ENCODE measurements at regions not wholly inside any gene's neighbourhood (a gene's known extent, or its start where the extent isn't known, plus 50 kb on each side); places are given as distances from the start of the nearest gene placed in this dataset.
A peak's percentile ranks its signal among the peaks of the same experiment; 100 is the strongest.

DNA sequence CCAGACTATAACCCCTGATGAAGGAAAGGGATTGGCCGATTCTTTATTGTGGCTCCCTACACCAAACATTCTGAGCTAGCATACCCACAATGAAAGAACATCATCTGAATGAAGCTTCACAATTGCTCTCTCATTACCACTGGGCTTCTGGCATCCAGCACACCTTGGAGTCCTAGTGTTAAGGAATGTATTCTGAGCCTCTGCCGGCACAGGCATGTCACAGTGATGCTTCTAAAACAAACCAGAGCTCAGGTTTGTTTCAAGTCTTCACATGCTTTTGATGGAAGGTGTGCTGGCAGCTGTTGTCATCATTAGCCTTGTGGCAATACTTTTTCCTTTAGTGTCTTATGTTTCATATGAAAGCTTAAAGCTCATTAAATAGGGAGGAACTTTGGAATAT lies 76.3 kb upstream of the RBBP8 start:
- no peaks in the 10 kb centered on the region for H3K9me3 ChIP-seq
- H3K27ac ChIP-seq, result no peak overlapping the region
- H3K27me3 ChIP-seq, result no peaks in the 10 kb centered on the region
- DNase-seq, result no peak
- H3K4me1 ChIP-seq, result no peaks in the 10 kb centered on the region
- intact Hi-C loops (cut with DNase I), result no loop called here
- ATAC-seq, result no peak
- TF ChIP-seq CTCF (IDR thresholded peaks at IDR 0.05), result no peak
- H3K36me3 ChIP-seq, result no peaks in the 10 kb centered on the region
- H3K4me3 ChIP-seq, result no peak overlapping the region

- H3K4me3 ChIP-seq, result no peak overlapping the region
- H3K4me1 ChIP-seq, result no peaks in the 10 kb centered on the region
- H3K36me3 ChIP-seq, result no peaks in the 10 kb centered on the region
- intact Hi-C loops (cut with DNase I), result no loop called here
- H3K27ac ChIP-seq, result no peak overlapping the region
- no peak for TF ChIP-seq CTCF (IDR thresholded peaks at IDR 0.05)
- no peak for ATAC-seq
- no peak for DNase-seq
- H3K27me3 ChIP-seq, result no peaks in the 10 kb centered on the region
- no peaks in the 10 kb centered on the region for H3K9me3 ChIP-seq
Observed at GRCh38 chr18:22858121-22858520, 75.0 kb upstream of the RBBP8 start.

DNA sequence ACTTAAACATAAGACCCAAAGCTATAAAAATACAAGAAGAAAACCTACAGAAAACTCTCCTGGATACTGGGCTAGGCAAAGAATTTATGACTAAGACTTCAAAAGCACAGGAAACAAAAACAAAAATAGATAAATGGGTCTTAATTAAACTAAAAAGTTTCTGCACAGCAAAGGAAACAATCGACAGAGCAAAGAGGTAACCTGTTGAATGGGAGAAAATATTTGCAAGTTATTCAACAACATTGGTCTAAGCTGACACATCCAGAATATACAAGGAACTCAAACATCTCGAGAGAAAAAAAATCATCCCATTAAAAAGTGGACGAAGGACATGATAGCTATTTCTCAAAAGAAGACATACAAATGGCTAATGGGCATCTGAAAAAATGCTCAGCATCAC lies 72.3 kb upstream of the RBBP8 start:
- H3K27me3 ChIP-seq, result no peaks in the 10 kb centered on the region
- ATAC-seq, result no peak
- no peak overlapping the region for H3K4me3 ChIP-seq
- no peak overlapping the region for H3K27ac ChIP-seq
- H3K9me3 ChIP-seq, result no peaks in the 10 kb centered on the region
- TF ChIP-seq CTCF (IDR thresholded peaks at IDR 0.05), result no peak
- H3K4me1 ChIP-seq, result no peaks in the 10 kb centered on the region
- intact Hi-C loops (cut with DNase I), result no loop called here
- DNase-seq, result no peak
- H3K36me3 ChIP-seq, result no peaks in the 10 kb centered on the region

DNA sequence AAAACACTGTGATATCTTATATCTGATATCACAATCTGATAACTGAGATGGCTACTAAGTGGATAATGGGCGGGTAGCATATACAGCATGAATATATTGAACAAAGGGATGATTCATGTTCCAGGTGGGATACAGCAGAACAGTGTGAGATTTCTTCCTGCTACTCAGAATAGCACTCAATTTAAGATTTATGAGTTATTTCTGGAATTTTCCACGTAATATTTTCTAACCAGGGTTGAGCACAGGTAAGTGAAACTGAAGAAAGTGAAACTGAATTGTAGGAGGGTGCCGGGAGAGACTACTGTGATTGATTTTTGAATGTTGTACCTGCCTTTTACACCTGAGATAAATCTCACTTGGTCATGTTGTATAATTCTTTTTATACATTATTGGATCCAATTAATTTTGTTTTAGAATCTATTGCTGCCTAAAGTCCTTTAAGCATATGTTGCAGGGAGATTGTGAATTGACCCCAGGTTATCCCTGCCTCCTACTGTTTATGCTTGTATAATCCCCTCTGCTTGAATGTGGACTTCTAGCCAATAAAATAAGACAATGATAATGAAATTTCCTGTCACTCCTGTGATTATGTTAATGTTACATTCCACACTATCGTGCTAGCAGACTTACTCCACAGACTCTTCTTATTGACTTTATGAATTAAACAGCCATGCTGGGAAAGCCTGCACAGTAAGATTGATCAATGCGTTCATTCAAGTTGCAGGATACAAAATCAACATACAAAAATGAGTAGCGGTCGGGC lies 67.6 kb upstream of the RBBP8 start:
- peak overlapping the region; percentile 21 for H3K4me3 ChIP-seq
- ATAC-seq, result no peak
- TF ChIP-seq CTCF (IDR thresholded peaks at IDR 0.05), result no peak
- intact Hi-C loops (cut with DNase I), result no loop called here
- no peak overlapping the region for H3K27ac ChIP-seq
- H3K36me3 ChIP-seq, result no peaks in the 10 kb centered on the region
- no peaks in the 10 kb centered on the region for H3K9me3 ChIP-seq
- H3K4me1 ChIP-seq, result no peaks in the 10 kb centered on the region
- no peak for DNase-seq
- no peaks in the 10 kb centered on the region for H3K27me3 ChIP-seq

- no peak for ATAC-seq
- H3K4me1 ChIP-seq, result no peaks in the 10 kb centered on the region
- intact Hi-C loops (cut with DNase I), result no loop called here
- no peaks in the 10 kb centered on the region for H3K36me3 ChIP-seq
- no peaks in the 10 kb centered on the region for H3K9me3 ChIP-seq
- no peak overlapping the region for H3K27ac ChIP-seq
- no peaks in the 10 kb centered on the region for H3K27me3 ChIP-seq
- no peak for TF ChIP-seq CTCF (IDR thresholded peaks at IDR 0.05)
- DNase-seq, result no peak
- H3K4me3 ChIP-seq, result no peak overlapping the region
Observed at GRCh38 chr18:22868831-22869230, 64.3 kb upstream of the RBBP8 start.

Measured in upper lobe of right lung (tissue), 1 donor.